DMS53 (cell line): ENCODE measurements at regions not wholly inside any gene's neighbourhood (a gene's known extent, or its start where the extent isn't known, plus 50 kb on each side); places are given as distances from the start of the nearest gene placed in this dataset.

Source experiments
- DNase-seq: peaks from one replicate; lab custom pipeline; 2025; lab: John Stamatoyannopoulos, UW

DNA sequence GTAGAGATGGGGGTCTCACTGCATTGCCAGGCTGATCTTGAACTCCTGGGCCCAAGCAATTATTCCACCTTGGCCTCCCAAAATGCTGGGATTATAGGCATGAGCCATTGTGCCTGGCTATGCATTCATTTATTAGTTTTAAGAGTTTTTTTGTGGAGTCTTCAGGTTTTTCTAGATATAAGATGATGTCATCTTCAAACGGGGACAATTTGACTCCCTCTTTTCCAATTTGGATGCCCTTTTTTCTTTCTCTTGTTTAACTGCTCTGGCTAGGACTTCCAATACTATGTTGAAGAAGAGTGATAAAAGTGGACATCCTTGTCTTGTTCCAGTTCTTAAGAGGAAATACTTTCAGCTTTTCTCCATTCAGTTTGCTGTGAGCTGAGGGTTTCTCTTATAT is 113.7 kb upstream of the PARD3B start:
- DNase-seq: no peak

- DNase-seq: no peak
These were observed 113.1 kb upstream of the PARD3B start for GRCh38 chr2:204432196-204432595.

DNA sequence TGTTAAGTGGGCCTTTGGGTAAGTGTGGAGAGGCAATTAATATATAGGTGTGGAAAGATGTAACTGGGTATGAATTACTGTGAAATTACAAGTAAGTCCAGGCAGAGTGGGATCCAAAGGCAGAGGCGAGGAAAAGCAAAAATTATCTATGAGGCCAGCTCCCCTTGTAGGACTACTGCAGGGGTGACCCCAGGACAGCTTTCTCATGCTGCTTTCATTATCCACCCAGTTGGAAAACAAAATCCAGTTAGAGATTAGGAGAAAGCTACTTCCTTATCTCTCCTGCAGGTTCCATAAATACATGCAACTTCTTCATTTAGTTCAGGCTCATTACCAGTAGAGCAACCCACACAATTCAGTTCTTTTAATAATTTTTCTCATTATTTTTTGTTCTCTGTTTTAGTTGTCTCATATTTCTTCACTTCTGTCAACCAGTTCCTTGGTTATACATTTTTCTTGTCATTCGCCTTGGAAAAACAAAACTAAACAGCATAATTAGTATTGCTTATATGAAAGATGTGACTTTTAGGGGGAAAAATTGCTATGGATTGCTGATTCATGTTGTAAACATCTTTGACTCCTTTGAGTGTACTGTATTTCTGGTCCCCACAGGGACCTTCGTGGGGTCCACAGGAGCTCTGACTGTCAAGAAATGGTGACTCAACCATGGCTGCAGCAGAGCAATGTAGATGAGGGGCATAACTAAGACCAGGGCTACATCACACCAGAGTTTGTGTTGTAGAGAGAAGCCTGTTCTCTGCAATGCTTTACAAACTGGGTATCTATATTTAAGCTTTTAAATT is 110.4 kb upstream of the PARD3B start:
- no peak for DNase-seq

DNA sequence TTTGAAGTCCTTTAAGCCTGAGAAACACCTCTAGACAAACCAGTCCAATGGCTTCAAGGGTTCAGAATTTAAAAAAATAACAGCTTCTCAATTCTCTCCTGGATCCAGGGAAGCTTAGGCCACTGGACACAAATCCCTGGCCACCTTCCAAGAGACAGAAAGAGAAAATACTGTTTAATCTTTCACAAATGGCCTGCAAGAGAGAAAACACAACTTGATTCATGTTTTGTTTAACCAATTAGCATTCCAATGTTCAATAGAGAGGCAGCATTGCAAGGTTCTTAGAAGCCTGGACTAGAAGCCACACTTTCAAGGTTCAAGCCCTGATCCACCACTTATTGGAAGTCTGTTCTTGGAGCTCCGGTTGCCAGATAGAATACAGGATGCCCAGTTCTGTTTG is 109.0 kb upstream of the PARD3B start:
- DNase-seq: no peak

- DNase-seq: no peak
These were observed 107.9 kb upstream of the PARD3B start for GRCh38 chr2:204437408-204437807.

DNA sequence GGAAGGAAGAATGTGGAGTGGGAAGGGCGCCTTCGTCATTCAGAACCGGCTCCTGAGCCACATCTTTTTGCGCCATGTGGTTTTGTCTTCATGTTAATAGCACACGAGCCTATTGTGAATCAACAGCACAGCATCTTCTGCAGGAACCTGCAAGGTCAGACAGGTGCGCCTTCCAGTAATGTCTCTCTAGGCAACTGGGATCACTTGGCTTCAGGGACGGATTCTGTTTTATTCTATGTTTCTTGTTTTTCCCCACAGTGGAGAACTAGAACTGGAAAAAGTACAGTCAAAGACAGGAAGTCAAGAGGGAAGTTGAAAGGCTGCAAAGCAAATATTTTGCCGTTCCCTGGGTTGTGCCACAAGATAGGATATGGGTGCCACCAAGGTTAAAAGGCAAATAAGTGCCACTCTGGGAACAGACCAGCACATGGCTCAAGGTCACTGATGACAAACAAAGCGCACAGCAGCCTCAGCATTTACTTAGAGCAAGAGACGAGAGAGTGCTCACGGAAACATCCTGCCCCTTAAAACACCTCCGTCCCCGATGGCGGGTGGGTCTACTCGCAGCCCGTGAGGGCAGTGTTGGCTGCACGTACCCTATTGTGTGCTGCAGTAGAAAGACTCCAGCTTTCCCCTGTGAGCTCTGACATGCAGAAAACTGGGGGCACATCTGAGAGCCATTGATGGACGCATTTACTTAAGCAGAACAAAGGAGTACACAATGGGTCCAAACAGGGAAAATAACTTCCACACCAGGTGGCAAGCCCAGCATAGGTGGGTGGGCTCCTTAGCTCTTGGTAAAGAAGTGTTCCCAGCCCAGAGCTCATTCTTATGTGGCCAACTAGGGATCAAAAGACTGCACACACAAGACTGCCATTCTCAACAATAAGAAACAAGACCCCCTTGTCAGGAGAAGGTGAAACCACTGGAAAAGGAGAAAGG is 107.2 kb upstream of the PARD3B start:
- DNase-seq: peak; percentile 34

DNA sequence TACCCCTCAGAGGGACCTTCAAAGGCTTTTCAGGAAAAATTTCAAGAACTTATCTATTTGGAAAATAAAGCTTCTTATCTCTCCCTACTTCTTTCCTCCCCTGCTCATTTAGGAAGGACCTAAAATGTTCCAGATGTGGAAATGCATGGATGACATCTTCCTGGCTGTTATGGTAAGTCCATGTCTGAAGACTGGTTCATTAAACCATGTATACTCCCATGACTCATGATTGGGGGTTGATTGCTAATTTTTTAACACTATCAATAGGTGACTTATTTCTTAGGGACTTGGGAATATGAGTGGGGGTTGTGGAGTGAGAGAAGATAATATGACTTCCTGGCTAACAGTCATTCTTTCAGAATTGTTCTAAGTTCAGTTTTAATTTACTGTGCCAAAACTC is 104.0 kb upstream of the PARD3B start:
- DNase-seq: no peak

DNA sequence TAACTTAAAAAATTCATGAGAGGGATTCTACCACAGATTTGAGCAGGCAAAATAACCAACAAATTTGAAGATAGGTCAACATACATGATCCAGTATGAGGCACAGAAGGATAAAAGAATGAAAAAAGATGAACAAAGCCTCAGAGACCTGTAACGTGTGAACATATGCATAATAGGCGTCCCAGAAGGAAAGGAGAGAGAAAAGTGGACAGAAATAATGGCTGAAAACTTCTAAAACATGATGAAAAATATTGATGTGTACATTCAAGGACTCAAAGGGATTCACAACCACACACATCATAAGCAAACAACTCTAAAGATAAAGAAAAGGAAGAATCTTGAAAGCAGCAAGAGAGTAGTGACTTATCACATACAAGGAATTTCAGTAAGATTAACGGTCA is 100.1 kb upstream of the PARD3B start:
- no peak for DNase-seq

- DNase-seq: no peak
These were observed 97.6 kb upstream of the PARD3B start for GRCh38 chr2:204447722-204448121.

GRCh38 chr2:204449977-204450376 is 95.3 kb upstream of the PARD3B start:
- no peak for DNase-seq

GRCh38 chr2:204451766-204452165 is 93.5 kb upstream of the PARD3B start:
- no peak for DNase-seq

DNA sequence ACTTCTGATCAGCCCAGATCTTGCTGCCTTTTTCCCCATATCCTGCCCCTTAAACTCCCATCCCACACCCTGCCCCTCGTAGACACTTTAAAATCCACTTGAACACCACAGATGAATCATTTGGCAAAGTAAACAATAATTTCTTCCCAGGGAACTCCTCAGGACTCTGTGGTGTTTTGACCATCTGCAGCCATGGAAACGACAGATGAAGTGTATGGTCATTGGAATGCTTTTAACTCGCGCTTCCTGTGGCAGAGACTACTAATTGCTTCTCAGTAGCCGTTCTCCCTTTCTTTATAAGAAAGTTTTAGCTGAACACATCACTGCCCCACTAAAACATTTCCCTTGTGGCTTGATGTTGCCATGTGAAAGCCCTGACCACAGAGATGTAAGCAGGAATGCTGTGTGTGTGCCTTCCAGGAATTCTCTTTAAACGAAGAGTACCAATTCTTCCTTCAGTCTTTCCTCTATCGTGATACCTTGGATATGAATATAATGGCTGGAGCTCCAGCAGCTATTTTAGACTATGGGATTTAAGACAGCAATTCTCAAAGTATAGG is 92.7 kb upstream of the PARD3B start:
- peak; percentile 93 for DNase-seq

DNA sequence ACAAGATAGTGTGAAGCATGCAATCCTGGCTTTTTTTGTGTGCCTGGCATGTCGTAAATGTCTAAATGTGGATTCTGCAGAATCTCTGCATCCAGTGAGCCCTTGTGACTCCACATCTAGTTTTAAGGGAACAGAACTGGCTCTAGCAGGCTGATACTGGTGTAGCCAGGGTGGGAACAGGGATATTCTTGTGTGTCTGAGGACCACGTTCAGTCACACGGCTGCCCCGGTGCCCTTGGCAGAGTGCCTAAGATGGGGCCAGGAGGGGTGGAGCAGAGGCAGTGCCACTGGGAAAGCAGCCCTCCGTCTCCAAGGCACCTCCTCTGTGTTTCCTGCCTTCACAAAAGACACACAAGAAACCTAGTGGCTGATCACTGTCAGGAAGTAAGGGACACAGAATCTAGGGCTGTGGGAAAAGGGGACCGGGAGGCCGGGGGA is 91.5 kb upstream of the PARD3B start:
- peak; percentile 42 for DNase-seq

DNA sequence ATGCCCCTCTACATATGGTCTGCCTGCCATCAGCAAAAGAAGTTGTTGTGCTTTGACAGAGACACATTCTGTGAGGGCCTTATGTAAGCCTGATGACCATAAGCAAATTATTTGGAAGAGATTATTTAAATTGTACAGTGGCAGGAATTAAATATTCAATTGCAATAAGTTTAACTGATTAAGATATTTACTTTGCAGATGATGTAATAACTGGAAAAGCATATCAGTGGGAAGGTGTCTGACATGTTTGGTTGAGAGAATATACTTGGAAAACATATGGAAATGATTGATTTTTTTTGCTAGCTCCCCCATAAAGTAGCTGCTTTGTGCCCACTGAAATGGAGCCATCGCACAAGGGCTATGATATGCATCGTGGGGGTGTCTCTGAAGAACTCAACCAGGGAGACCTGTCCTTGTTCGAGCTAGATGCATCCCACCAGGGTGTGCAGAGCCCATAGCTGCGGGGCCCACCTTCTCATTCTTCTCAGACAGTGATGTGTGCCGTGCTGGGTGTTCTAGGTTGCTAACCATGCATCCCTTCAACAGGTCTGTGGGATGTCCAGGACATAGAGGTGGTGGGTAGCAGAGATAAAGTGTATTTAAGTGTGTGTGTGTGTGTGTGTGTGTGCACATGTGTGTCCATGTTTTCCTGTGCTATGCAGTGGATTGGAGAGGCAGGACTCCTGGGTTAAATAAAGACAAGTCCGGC is 90.4 kb upstream of the PARD3B start:
- DNase-seq: no peak

- no peak for DNase-seq
These were observed 76.4 kb upstream of the PARD3B start for GRCh38 chr2:204468746-204469429.

- no peak for DNase-seq
These were observed 75.1 kb upstream of the PARD3B start for GRCh38 chr2:204470178-204470620.

DNA sequence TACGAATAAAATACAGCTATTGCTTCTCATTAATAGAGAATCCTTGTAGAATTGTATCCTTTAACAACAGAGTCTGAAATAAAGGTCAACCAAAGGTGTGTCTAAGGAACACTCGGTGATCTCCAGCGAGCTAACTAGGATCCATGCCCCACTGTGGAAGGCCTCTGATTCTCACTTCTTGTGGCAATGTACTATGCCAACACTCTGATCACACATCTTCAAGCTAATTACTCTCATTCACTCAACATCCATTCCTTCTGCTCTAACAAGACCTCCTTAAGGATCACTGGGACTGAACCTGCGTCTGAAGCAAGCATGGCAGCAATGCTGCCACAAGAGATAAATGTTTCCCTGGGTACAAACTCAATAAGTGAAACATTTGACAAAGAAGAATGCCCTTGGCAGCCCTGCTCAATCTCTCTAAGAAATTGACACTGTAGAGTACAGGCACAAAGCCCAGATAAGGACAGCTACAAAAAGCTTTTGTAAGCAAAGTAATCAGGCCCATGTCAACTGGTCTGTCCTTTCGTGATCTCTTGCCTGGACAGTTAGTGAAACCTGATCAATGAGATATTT is 74.6 kb upstream of the PARD3B start:
- DNase-seq: no peak

DNA sequence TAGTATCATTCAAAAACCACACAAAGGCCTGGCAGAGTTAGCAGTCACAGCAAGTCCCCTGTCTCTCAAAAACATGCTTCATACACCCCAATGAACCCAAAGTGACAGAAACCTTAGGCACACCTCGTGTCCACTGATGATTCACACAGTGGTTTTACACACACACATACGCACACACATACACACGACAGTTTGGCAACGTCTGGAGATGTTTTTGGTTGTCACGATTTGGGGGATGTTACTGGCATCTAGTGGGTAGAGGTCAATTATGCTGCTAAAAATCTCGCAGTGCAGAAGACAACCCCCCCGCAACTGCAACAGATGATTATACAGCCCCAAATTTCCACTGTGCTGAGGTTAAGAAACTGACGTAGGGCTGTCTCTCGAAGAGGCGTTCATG is 72.9 kb upstream of the PARD3B start:
- no peak for DNase-seq

GRCh38 chr2:204473224-204473623 is 72.1 kb upstream of the PARD3B start:
- no peak for DNase-seq

DNA sequence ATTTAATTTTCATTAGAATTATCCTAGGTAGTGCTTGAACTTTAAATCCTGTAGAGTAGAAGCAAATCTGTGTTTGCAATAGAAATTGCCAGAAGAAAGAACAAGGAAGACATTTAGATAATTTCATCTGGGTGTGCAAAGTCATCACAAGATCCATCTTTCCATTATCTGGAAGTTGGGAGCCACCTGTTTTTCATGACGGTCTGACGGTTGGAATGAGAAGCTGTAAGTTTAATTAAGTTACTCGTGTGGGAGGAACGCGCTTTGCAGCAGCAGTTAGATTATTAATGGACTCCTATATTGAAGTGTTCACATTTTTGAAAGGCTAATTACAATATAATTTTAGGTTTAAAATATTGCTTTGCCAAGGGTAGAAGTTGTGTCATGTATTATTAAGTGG is 69.9 kb upstream of the PARD3B start:
- no peak for DNase-seq

- DNase-seq: no peak
These were observed 67.8 kb upstream of the PARD3B start for GRCh38 chr2:204477358-204477950.
